GM18867 (cell line): ENCODE measurements at regions not wholly inside any gene's neighbourhood (a gene's known extent, or its start where the extent isn't known, plus 50 kb on each side); places are given as distances from the start of the nearest gene placed in this dataset.

Source experiments
- ATAC-seq: cut with Tn5 transposase; IDR thresholded peaks from one replicate; pipeline ENCODE4 v1.9.1; 2021; ENCODE audit warnings: mild to moderate bottlenecking, moderate library complexity; ENCODE audit not compliant: unreplicated experiment

- no peak for ATAC-seq
These were observed 216.9 kb upstream of the GSE1 start for GRCh38 chr16:85395913-85396878.

- ATAC-seq = no peak
These were observed 215.9 kb upstream of the GSE1 start for GRCh38 chr16:85396879-85397871.

- no peak for ATAC-seq
These were observed 215.1 kb upstream of the GSE1 start for GRCh38 chr16:85398050-85398451.

GRCh38 chr16:85398688-85399582 is 214.2 kb upstream of the GSE1 start:
- no peak for ATAC-seq

- ATAC-seq = no peak
These were observed 213.4 kb upstream of the GSE1 start for GRCh38 chr16:85399583-85400284.

GRCh38 chr16:85400305-85401205 is 212.6 kb upstream of the GSE1 start:
- ATAC-seq = no peak

GRCh38 chr16:85401370-85401916 is 211.7 kb upstream of the GSE1 start:
- ATAC-seq = no peak

GRCh38 chr16:85401917-85402766 is 211.0 kb upstream of the GSE1 start:
- no peak for ATAC-seq

GRCh38 chr16:85402910-85403692 is 210.0 kb upstream of the GSE1 start:
- no peak for ATAC-seq

- no peak for ATAC-seq
These were observed 209.4 kb upstream of the GSE1 start for GRCh38 chr16:85403693-85404092.

GRCh38 chr16:85412911-85413520 is 200.1 kb upstream of the GSE1 start:
- ATAC-seq = no peak

GRCh38 chr16:85413691-85414663 is 199.1 kb upstream of the GSE1 start:
- ATAC-seq = no peak

- no peak for ATAC-seq
These were observed 197.7 kb upstream of the GSE1 start for GRCh38 chr16:85415196-85416090.
